HG02642 (cell line): ENCODE measurements at regions not wholly inside any gene's neighbourhood (a gene's known extent, or its start where the extent isn't known, plus 50 kb on each side); places are given as distances from the start of the nearest gene placed in this dataset.

Experiments used
- ATAC-seq: cut with Tn5 transposase; IDR thresholded peaks from one replicate; pipeline ENCODE4 v1.9.1; 2021; ENCODE audit warnings: mild to moderate bottlenecking; ENCODE audit not compliant: unreplicated experiment, poor library complexity

- ATAC-seq, result no peak
These were observed 159.9 kb upstream of the PDGFD start for GRCh38 chr11:104323841-104324240.

DNA sequence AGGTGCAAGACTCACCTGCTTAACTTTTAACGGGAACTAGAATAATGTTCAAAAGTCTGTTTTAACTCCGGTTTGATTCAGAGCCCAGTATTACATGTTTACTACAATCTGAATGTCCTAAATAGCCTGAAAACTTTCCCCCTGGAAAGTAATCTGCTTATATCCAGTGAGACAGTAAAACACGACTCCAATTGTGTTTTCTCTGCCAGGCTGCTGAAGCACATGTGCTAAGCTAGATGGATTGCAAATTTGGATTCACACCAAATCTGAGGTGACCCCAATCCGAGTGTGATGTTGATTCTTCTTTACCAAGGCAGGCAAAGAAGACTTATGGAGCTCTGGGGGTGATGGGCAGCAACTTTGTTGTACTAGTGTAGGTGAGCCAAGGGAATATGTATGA, 158.7 kb upstream of the PDGFD start:
- no peak for ATAC-seq

GRCh38 chr11:104320956-104321355, 157.0 kb upstream of the PDGFD start:
- ATAC-seq, result no peak

DNA sequence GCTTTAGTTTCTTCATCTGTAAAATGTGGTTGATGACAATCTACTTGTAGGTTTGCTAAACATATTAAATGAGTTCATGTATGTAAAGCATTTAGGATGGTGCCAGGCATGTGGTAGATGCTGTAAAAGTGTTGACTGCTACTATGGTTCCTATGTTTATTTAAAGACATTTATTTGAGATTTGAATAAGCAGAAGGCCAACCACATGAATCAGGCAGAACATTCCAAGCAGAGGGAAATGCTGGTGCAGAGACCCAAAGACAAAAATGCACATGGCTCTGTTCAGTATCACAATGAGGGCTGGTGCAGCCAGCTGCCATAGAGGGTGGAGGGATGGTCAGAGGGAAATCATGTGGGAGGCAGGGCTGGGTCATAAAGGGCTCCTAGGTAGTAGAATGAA, 156.2 kb upstream of the PDGFD start:
- ATAC-seq, result no peak

DNA sequence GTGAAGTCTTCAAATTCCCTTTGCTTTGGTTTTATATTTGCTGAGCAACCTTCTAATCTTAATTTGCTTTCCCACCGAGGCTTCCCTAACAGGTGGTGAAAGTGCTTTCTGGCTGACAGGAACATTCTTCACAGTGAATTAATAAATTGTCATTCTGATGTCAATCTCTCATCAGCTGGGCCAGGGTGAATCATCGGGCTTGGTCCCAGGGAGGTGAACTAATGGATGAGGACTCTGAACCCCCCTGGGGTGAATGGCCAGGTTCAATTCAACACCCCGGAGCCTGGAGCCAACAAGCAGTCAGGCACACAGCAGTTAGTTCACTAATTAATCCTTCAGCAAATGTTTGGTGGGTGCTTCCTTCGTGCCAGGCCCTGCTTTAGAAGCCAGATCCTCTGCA, 155.4 kb upstream of the PDGFD start:
- ATAC-seq, result no peak

DNA sequence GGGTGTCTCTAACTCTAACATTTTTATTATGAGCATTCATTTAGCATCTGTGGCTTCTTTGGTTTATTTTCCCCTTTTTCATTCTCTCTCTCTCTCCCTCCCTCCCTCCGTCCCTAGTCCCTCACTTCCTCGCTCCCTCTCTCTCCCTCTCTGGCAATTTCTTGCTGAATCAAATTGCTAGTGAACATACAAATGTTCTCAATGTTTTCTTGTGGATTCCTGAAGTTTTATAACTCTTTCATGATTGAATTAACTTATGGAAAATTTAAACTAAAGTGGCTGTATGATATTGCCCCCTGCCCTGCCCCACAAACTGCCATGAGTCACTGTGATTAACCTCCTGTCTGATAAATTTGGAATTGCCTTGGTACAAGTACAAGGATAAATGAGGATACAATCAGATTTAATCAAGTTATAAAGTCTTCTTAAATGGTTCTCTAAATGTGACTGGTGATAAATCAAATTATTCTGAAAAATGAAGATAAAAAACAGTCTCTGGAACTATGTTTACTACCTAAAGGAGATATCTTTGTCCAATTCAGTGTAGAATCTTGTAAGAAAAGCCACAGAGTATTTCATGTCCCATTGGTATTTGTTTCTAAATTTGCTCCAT, 143.0 kb upstream of the PDGFD start:
- ATAC-seq, result no peak

DNA sequence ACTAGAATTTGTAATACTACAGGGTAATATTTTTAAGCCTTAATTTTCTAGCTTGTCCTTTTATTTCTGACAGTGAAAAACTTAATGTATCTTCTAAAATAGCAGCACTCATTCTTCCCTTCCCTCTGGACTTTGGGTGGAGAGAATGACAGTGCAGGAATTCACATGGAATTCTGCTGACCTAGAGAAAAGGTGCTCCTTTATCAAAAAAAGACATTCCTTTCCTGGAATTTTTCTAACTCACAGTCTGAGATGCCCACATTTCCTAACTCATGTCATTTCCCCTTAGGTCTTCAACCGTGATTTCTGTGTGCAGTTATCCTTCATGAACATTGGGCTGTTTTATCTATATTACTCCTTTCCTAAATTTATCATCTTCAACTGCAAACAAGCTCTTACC, 137.8 kb upstream of the PDGFD start:
- ATAC-seq, result no peak

DNA sequence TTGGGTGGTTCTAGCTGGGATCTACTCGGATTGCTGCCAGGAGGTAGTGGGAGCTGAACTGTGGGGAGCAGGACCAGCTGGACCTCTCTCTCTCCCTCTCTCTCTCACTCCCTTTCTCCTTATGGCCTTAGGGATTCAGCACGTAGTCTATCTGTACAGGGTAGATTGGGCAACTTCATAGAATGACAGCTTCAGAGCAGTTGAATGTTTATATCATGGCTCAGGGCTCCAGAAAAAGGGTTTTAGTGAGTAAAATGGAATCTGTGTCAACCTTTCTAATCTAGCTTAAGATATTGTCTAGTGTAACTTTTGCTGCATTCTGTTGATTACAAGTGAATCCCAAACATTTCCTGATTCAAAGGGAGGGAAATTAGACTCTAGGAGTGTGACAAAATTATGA, 127.7 kb upstream of the PDGFD start:
- ATAC-seq, result no peak

DNA sequence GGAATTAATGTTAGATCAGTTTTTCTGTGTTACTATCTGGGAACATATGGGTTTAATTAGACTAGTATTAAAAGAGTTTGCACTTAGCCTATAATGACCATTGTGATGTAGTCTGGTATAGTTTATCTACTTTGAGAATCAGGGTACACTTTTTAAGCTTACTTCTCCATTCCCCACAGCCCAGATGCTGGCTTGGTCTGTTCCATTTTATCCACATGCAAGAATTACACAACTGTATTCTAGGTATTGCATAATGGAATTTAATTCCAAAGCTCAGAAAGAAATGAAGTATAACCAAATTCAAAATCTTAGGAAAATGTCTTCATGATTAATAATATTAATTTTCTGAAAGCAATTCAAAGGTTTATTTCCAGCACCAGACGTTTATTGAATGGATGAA, 122.2 kb upstream of the PDGFD start:
- no peak for ATAC-seq

- ATAC-seq, result no peak
These were observed 115.6 kb upstream of the PDGFD start for GRCh38 chr11:104279587-104279986.

GRCh38 chr11:104275992-104276391, 112.0 kb upstream of the PDGFD start:
- ATAC-seq, result no peak

DNA sequence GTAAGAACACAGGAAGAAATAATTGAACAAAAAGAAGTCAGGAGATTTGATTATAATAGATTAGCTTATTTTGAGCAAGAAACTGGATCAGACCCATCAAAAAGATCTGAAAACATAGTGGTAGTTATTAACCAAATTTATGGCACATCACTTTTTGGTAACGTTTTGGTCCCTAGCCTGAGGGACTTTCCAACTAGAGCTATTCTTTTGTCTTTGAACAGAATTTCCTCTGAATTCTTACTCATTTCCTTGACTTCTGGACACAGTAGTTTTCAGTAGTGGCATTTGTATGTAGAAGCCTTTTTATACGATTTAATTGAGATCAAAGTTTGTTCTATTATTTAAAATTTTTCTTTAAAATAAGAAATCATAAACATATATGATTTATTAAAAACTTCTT, 96.5 kb upstream of the PDGFD start:
- no peak for ATAC-seq

DNA sequence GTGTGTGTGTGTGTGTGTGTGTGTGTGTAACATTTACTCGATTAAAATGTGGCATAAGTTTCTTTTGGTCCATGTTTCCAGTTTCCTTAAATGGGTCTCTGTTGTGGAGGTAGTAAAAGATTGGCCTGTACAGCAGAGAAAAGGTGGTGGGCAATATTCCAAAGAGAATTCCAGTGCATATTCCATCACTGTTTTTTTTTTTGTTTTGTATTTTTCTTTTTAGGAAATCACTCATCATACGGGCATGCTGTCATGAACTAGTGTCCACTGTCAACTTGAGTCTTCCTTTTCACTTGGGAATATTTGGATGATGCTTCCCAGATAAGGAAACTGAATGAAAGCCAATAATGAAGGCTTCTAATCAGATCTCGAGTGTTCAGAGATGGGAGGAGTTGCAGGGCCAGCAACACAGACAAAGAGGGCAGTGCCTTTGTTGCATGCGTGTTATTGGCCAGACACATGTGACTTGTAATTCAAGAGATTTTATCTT, 95.2 kb upstream of the PDGFD start:
- no peak for ATAC-seq

DNA sequence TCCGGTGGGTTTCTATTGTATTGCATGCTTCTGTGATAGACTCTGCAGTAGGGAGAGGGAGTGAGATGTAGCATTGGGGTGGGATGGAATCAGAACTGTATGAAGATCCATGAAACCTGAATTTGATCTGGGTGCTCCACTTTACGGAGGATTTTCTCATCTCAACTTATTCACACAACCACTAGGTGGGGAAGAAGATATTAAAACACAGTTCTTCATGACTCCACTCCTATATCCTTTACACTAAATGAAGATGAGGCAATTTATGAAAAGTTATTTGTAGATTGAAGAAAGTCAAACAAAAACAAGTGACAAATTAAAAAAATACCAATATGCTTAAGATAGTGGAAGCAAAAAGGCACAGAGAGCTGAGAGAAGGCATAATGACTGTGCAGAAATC, 92.6 kb upstream of the PDGFD start:
- ATAC-seq, result no peak

- ATAC-seq, result peak; percentile 86
These were observed 90.4 kb upstream of the PDGFD start for GRCh38 chr11:104254347-104254746.

- no peak for ATAC-seq
These were observed 82.6 kb upstream of the PDGFD start for GRCh38 chr11:104246590-104246989.

GRCh38 chr11:104238916-104239315, 75.0 kb upstream of the PDGFD start:
- no peak for ATAC-seq

DNA sequence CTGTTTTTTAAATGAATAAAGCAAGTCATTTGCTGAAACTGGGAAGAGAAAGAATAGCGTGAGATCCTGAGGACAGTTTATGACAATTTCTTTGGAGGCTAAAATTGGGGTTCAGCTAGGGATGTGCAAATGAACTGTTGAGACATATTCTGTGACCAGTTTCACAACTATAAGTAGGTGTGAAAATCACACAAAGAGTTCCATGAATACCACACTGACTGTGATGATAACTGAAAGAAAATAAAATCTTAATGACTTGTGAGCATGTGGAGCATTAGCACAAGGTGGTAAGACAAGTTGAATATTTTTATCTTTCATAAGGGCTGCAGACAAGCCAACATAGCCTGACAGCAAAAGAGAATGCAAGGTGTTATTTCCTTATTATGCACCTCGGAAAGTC, 61.1 kb upstream of the PDGFD start:
- ATAC-seq, result no peak

- no peak for ATAC-seq
These were observed 58.5 kb upstream of the PDGFD start for GRCh38 chr11:104222464-104222863.

DNA sequence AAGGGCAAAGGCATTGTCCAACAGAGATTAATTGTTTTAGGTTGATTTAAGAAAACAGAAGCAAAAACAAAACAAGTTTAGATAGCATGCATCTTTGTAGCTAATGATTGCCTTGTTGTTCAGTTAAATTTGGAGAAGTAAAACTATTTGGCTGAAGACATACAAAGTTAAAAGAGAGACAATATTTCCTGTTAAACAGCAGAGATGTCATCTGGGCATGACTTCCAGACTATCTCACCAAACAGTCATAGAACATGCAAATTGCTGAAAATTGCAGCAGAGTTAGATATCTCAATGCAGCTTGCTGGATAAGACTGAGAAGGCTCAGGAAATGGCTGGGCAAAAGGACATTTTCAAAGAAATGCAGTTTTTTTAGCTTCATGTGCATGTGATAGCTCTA, 57.5 kb upstream of the PDGFD start:
- ATAC-seq, result no peak

GRCh38 chr11:104219096-104219495, 55.1 kb upstream of the PDGFD start:
- no peak for ATAC-seq

GRCh38 chr11:104214517-104214916, 50.6 kb upstream of the PDGFD start:
- ATAC-seq, result no peak
